AG04450 (cell line): ENCODE measurements at regions not wholly inside any gene's neighbourhood (a gene's known extent, or its start where the extent isn't known, plus 50 kb on each side); places are given as distances from the start of the nearest gene placed in this dataset.

Experiments
- CTCF ChIA-PET: fragments of 300-600, 350-600 bp; formaldehyde crosslinking; extraction: SDS; loops from one replicate; lab custom pipeline; 2022; ENCODE audit warnings: antibody characterized with exemption, inconsistent platforms; lab: Charles Lee
- POLR2A ChIA-PET: fragments of 350-600 bp; formaldehyde crosslinking; extraction: SDS; loops from one replicate; lab custom pipeline; 2021; ENCODE audit warnings: antibody characterized with exemption, inconsistent platforms; lab: Yijun Ruan, JAX
- DNase-seq: peaks from one replicate; pipeline ENCODE4 v3.0.0-alpha.2; 2011; ENCODE audit warnings: low read depth, low spot score
- H3K27ac ChIP-seq: one replicate; pipeline ENCODE4 v1.5.1; 2012; ENCODE audit warnings: low read depth, low read length, control low read depth
- H3K27me3 ChIP-seq: one replicate; pipeline ENCODE4 v1.6.0; 2012; ENCODE audit warnings: low read length; ENCODE audit not compliant: control insufficient read depth, insufficient read depth
- H3K4me3 ChIP-seq: 2 replicates; pipeline ENCODE4 v1.5.1; 2011; ENCODE audit warnings: mild to moderate bottlenecking, low read depth, low read length, control low read depth
- H3K9me3 ChIP-seq: 2 replicates; pipeline ENCODE4 v1.5.1; 2012; ENCODE audit warnings: low read length; ENCODE audit not compliant: control insufficient read depth, insufficient read depth
- TF ChIP-seq, protein P1 (sequence below): IDR thresholded peaks from 2 replicates; pipeline ENCODE4 v1.5.1; 2011; ENCODE audit warnings: low read depth, low read length, control low read depth, inconsistent platforms

DNA sequence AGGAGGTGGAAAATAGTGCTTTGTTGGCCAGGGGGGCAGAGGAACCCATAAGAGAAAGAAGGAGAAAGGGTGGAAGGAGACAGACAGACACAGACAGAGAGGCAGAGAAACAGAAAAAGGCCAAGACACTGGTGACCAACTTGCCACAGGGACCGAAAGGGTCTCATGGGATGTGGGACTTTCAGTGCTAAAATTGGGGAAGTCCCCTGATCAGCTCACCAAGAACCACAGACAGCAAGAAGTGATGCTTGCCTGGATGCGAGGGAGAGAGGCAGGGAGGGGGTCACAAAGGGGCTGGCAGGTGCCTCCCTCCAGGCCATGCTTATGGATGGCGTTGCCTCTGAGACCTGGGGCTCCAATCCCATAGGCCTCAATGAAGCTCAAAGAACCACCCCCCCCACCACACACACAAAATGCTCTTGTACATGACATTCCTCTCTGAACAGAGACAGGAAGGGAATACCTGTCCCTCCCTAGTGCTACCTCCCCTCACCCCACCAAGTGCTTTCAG lies 413.4 kb downstream of the MN1 start:
- POLR2A ChIA-PET: no interaction called here
- H3K27me3 ChIP-seq: peaks cover 47% of the 10 kb centered on the region
- CTCF ChIA-PET: interaction anchor here (0.5 kb wide), 1 partner anchor 646 kb away, joined by 3 read pairs; no protein-coding TSS in a partner anchor
- H3K9me3 ChIP-seq: no peaks in the 10 kb centered on the region
- TF ChIP-seq, protein P1, sequence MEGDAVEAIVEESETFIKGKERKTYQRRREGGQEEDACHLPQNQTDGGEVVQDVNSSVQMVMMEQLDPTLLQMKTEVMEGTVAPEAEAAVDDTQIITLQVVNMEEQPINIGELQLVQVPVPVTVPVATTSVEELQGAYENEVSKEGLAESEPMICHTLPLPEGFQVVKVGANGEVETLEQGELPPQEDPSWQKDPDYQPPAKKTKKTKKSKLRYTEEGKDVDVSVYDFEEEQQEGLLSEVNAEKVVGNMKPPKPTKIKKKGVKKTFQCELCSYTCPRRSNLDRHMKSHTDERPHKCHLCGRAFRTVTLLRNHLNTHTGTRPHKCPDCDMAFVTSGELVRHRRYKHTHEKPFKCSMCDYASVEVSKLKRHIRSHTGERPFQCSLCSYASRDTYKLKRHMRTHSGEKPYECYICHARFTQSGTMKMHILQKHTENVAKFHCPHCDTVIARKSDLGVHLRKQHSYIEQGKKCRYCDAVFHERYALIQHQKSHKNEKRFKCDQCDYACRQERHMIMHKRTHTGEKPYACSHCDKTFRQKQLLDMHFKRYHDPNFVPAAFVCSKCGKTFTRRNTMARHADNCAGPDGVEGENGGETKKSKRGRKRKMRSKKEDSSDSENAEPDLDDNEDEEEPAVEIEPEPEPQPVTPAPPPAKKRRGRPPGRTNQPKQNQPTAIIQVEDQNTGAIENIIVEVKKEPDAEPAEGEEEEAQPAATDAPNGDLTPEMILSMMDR: no peak
- no peak for DNase-seq
- H3K4me3 ChIP-seq: no peak overlapping the region
- H3K27ac ChIP-seq: no peak overlapping the region

- H3K27ac ChIP-seq: no peak overlapping the region
- no peaks in the 10 kb centered on the region for H3K9me3 ChIP-seq
- no peak for DNase-seq
- TF ChIP-seq, protein P1: no peak
- ChIA-PET POLR2A (no interaction called here), CTCF (no interaction called here)
- peaks cover 48% of the 10 kb centered on the region for H3K27me3 ChIP-seq
- H3K4me3 ChIP-seq: no peak overlapping the region
These were observed 411.9 kb downstream of the MN1 start for GRCh38 chr22:27389727-27390075.

DNA sequence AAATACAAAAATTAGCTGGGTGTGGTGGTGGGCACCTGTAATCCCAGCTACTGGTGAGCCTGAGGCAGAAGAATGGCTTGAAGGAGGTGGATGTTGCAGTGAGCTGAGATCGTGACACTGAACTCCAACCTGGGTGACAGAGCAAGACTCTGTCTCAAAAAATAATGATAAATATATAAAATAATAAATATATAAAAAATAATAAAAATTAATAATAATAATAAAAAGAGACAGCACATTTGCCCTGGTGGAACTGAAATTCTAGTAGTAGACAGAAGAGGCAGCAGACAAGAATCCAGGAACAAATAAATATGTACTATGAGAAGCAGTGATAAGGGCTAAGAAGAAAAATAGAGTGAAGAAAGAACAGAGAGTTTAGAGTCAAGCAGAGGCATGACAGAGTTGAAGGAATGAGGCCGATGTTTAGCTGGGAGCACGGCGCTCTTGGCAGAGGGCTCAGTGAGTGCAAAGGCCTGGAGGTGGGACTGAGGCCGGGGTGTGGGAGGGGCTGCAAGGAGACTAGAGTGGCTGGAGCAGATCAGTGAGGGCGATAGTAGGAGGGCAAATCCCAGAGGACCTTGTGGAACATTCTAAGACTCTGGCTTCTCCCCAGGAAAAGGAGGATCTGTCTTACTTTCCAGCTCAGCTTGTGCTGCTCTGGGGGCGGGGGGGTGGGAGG lies 410.3 kb downstream of the MN1 start:
- Histone ChIP-seq H3K4me3 (no peak overlapping the region), H3K27me3 (peaks cover 51% of the 10 kb centered on the region), H3K27ac (no peak overlapping the region), H3K9me3 (no peaks in the 10 kb centered on the region)
- TF ChIP-seq, protein P1: no peak
- CTCF ChIA-PET: no interaction called here
- DNase-seq: no peak
- POLR2A ChIA-PET: no interaction called here

GRCh38 chr22:27393371-27393770 lies 408.2 kb downstream of the MN1 start:
- TF ChIP-seq, protein P1: no peak
- Histone ChIP-seq H3K9me3 (no peaks in the 10 kb centered on the region), H3K27me3 (peaks cover 58% of the 10 kb centered on the region), H3K4me3 (no peak overlapping the region), H3K27ac (no peak overlapping the region)
- no peak for DNase-seq
- ChIA-PET POLR2A (no interaction called here), CTCF (no interaction called here)

- TF ChIP-seq, protein P1: no peak
- H3K27me3 ChIP-seq: peaks cover 60% of the 10 kb centered on the region
- H3K9me3 ChIP-seq: no peaks in the 10 kb centered on the region
- H3K27ac ChIP-seq: no peak overlapping the region
- no peak overlapping the region for H3K4me3 ChIP-seq
- no peak for DNase-seq
- CTCF ChIA-PET: no interaction called here
- POLR2A ChIA-PET: no interaction called here
These were observed 406.7 kb downstream of the MN1 start for GRCh38 chr22:27394806-27395404.
